ENCODE measurements at regions not wholly inside any gene's neighbourhood (a gene's known extent, or its start where the extent isn't known, plus 50 kb on each side); places are given as distances from the start of the nearest gene placed in this dataset.

GRCh38 chr11:91820709-91821108 is 403.9 kb upstream of the FAT3 start:
- Mint-ChIP-seq H3K27ac (no peak overlapping the region), H3K4me1 (peaks cover 34% of the 10 kb centered on the region), H3K36me3 (no peaks in the 10 kb centered on the region), H3K9me3 (no peaks in the 10 kb centered on the region), H3K4me3 (no peak overlapping the region), H3K27me3 (ENCODE audit: low read depth) (no peaks in the 10 kb centered on the region)
- CTCF ChIA-PET, result no interaction called here
- TF ChIP-seq SOX15 (CRISPR knock-in tag; IDR thresholded peaks at IDR 0.05) (no peak), CREM (CRISPR knock-in tag; IDR thresholded peaks at IDR 0.05) (no peak), ELF4 (CRISPR knock-in tag; IDR thresholded peaks at IDR 0.05; ENCODE audit: low read depth) (no peak), ZNF219 (CRISPR knock-in tag; IDR thresholded peaks at IDR 0.05; ENCODE audit: borderline replicate concordance) (no peak), PRDM15 (CRISPR knock-in tag; IDR thresholded peaks at IDR 0.05) (no peak), IRF2 (CRISPR knock-in tag; IDR thresholded peaks at IDR 0.05; ENCODE audit: borderline replicate concordance, low read depth) (no peak), JAZF1 (CRISPR knock-in tag; IDR thresholded peaks at IDR 0.05) (no peak), CTCF (IDR thresholded peaks at IDR 0.05) (no peak), TEAD4 (CRISPR knock-in tag; IDR thresholded peaks at IDR 0.05) (no peak), OVOL2 (CRISPR knock-in tag; IDR thresholded peaks at IDR 0.05; ENCODE audit: borderline replicate concordance) (no peak), CDX4 (CRISPR knock-in tag; IDR thresholded peaks at IDR 0.05; ENCODE audit: borderline replicate concordance) (no peak), ZNF423 (CRISPR knock-in tag; IDR thresholded peaks at IDR 0.05) (no peak), ETV6 (CRISPR knock-in tag; IDR thresholded peaks at IDR 0.05) (no peak)
- TF ChIP-seq, protein P1, sequence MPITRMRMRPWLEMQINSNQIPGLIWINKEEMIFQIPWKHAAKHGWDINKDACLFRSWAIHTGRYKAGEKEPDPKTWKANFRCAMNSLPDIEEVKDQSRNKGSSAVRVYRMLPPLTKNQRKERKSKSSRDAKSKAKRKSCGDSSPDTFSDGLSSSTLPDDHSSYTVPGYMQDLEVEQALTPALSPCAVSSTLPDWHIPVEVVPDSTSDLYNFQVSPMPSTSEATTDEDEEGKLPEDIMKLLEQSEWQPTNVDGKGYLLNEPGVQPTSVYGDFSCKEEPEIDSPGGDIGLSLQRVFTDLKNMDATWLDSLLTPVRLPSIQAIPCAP (CRISPR knock-in tag; IDR thresholded peaks at IDR 0.05), result no peak
- no peak for ATAC-seq
- POLR2A ChIA-PET, result no interaction called here
- DNase-seq (ENCODE audit: low spot score), result no peak

DNA sequence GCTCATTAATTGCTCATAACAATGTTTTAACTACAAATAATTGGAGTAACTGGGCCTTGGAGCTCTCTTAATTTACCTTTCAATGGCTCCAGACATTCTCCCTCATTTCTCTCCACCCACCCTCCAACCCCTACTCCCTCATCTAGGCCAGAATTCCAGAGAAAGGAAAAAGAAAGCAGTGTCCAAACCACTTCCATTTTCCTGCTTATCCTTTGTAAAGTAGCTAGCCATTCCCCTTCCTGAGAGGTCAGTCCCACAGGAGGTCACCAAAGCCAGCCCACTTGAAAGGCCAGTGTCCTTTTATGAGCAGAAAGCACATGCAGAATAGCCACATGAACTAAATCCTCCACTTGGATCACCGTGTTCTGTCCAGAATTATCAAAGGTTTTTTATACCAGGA is 404.8 kb upstream of the FAT3 start:
- POLR2A ChIA-PET, result no interaction called here
- ATAC-seq (peak; percentile 83), DNase-seq (ENCODE audit: low spot score) (no peak)
- no peaks in the 10 kb centered on the region for H3K27me3 Mint-ChIP-seq (ENCODE audit: low read depth)
- CTCF ChIA-PET, result no interaction called here
- no peak overlapping the region for H3K4me3 Mint-ChIP-seq
- no peaks in the 10 kb centered on the region for H3K9me3 Mint-ChIP-seq
- peaks cover 34% of the 10 kb centered on the region for H3K4me1 Mint-ChIP-seq
- H3K36me3 Mint-ChIP-seq, result no peaks in the 10 kb centered on the region
- TF ChIP-seq NFYB (CRISPR knock-in tag; conservative IDR thresholded peaks at IDR 0.05; ENCODE audit: low read depth), result no peak
- peak overlapping the region; percentile 36 for H3K27ac Mint-ChIP-seq

DNA sequence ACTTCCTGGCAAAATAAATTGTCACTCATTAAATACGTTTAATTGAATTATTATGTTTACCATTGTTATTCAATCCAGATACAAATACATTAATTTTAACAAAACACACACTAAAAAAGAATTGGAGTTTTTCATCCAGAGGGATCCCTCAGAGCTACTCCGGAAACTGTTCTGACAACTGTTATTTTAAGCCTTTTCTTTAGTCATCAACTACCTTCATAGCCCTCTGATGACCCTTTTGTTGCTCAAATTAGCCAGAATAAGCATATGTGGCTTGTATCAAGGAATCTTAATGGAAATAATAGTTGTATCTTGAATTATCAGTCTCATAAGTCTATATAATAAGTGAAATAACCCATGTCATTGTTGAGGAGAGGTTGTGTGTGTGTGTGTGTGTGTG is 405.4 kb upstream of the FAT3 start:
- DNase-seq (ENCODE audit: low spot score) (no peak), ATAC-seq (peak; percentile 69)
- Mint-ChIP-seq H3K9me3 (no peaks in the 10 kb centered on the region), H3K4me3 (no peak overlapping the region), H3K27ac (peak overlapping the region; percentile 36; the same call in 1 of the 2 replicates), H3K27me3 (ENCODE audit: low read depth) (no peaks in the 10 kb centered on the region), H3K4me1 (peaks cover 34% of the 10 kb centered on the region), H3K36me3 (no peaks in the 10 kb centered on the region)
- ChIA-PET CTCF (no interaction called here), POLR2A (no interaction called here)
- TF ChIP-seq ARID4B (CRISPR knock-in tag; IDR thresholded peaks at IDR 0.05; ENCODE audit: borderline replicate concordance) (no peak), CBFB (CRISPR knock-in tag; IDR thresholded peaks at IDR 0.05; ENCODE audit: low read depth) (no peak), NR2C2 (CRISPR knock-in tag; IDR thresholded peaks at IDR 0.05) (no peak)
- TF ChIP-seq, protein P2, sequence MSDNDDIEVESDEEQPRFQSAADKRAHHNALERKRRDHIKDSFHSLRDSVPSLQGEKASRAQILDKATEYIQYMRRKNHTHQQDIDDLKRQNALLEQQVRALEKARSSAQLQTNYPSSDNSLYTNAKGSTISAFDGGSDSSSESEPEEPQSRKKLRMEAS (CRISPR knock-in tag; IDR thresholded peaks at IDR 0.05), result no peak
- TF ChIP-seq, protein P3, sequence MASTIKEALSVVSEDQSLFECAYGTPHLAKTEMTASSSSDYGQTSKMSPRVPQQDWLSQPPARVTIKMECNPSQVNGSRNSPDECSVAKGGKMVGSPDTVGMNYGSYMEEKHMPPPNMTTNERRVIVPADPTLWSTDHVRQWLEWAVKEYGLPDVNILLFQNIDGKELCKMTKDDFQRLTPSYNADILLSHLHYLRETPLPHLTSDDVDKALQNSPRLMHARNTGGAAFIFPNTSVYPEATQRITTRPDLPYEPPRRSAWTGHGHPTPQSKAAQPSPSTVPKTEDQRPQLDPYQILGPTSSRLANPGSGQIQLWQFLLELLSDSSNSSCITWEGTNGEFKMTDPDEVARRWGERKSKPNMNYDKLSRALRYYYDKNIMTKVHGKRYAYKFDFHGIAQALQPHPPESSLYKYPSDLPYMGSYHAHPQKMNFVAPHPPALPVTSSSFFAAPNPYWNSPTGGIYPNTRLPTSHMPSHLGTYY (CRISPR knock-in tag; IDR thresholded peaks at IDR 0.05), result no peak
